Stimulated activated CD4-positive, alpha-beta T cell treated with anti-CD3 and anti-CD28 coated beads, Interleukin-1b, Interleukin-23, amount 100 ng/mL, for 1 hour (primary cell): ENCODE measurements at regions not wholly inside any gene's neighbourhood (a gene's known extent, or its start where the extent isn't known, plus 50 kb on each side); places are given as distances from the start of the nearest gene placed in this dataset.

Experiments
- DNase-seq, 2 donors: peaks; one replicate each; pipeline ENCODE4 v3.0.0-alpha.2; 2020; ENCODE audit warnings: low read depth in 2 of 2

- DNase-seq = no peak
Measured at GRCh38 chr2:236317938-236318396, 53.8 kb upstream of the ASB18 start.

GRCh38 chr2:236318401-236318800 lies 54.2 kb upstream of the ASB18 start:
- no peak for DNase-seq

- no peak for DNase-seq
Measured at GRCh38 chr2:236319036-236319435, 54.8 kb upstream of the ASB18 start.

DNA sequence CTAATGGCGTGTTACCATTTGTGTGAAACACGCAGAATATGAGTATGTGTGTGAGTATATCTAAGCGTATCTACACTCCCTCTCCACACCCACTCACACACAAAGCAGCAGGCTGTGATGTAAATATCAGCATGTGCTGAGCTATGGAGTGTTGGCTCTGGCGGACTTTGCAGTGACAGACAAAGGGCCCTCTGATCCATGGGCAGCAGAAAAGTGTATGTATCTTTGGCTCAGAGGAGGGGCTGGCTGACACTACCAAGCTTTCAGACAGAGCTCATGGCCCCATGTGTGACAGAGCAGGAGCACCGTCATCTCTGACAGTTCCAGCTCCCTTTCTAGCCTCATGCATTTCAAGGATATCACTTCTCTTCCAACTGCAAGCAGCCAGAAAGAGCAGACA lies 57.2 kb upstream of the ASB18 start:
- DNase-seq = no peak

DNA sequence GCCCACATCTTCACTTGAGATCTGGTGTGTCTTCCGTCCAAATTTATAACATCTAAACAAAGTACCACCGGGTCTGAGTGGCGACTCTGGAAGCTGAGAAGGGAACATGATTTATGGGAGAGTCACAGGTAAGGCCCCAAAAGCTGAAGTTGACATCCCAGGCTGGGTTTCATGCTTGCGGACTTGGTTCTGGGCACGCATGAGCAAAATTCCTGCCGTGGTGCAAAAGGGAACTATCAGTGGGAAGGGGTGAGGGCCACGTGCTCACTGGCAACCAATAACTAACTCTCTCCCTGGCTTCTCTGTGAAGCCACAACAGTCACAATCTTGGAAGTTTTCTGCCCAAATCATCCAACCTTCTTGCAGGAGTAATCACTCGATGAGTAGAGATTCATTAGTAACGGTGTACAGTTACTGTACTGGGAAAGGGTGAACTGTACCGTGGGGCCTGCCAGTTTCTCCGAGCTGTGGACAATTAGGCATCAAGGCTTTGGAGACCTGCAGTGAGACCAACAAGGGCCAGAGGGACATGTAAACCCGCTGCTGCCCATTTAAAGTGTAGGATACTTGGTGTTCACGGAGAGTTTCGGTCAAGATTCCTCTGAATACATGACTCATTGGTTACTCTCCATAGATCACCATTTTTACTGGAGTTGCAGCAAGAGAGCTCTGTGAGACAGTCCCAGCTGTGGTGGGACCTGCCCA lies 69.4 kb upstream of the ASB18 start:
- no peak for DNase-seq

GRCh38 chr2:236334122-236334876 lies 70.1 kb upstream of the ASB18 start:
- no peak for DNase-seq

GRCh38 chr2:236335696-236336574 lies 71.7 kb upstream of the ASB18 start:
- DNase-seq = no peak

GRCh38 chr2:236336575-236337464 lies 72.6 kb upstream of the ASB18 start:
- no peak for DNase-seq

DNA sequence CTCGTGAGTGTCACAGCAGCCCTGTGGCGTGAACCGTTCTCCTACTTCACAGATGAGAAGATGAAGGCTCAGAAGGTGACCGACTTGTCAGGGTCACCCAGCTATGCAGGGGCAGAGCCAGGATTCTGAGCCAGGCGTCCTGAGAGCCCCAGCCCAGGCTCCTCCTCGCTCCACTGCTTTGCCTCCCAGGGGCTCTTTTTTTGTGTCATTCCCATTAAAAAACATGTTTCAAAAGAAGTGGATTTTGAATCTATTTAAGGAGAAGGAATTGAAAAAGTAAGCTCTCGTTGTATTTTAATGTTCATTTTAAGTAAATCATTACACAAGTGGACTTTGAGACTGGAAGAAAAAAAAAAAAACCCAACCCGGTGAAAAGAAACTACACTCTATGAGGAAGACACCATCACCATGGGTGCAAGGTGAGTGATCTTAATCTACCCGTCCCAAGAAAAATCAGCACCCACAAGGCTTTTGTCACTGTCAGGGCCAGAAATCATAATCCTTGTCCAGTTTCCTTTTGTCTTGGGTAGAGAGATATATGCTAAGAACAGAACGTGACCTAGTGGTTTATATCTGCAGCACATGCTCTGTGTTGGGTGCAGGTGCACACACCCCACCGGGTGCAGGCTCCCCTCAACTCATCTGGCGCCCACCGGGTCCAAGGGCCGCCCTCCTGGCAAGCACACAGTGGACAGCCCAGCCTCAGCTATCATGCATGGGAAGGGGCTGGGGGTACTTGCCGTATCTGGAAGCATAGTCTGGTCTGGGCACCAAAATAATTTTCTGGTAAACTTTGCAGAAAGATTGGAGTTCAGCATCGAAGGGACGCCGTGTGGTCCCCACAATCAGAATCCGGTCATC lies 73.5 kb upstream of the ASB18 start:
- no peak for DNase-seq

GRCh38 chr2:236338495-236339184 lies 74.4 kb upstream of the ASB18 start:
- DNase-seq = no peak

- DNase-seq = no peak
Measured at GRCh38 chr2:236340251-236340650, 76.0 kb upstream of the ASB18 start.

GRCh38 chr2:236341067-236341466 lies 76.9 kb upstream of the ASB18 start:
- DNase-seq = no peak

DNA sequence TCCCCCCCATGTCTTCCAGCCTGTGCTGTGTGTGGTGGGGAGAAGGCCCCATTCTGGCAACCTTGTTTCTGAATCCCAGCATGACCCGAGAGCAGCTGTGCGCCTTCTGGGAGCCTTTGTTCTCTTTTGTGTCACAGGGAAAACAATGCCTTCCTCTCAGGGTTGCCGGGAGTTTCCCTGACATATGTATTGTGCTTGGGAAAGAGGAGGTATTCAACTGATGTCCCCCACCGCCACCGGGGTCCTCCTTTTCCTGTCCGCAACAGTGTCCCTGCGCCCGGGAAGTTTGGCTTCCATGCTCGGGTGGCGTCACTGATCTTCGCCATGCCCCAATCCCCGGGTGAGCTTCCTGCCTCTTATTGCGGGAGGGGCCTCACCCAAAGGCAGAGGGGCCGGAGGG lies 77.5 kb upstream of the ASB18 start:
- no peak for DNase-seq

DNA sequence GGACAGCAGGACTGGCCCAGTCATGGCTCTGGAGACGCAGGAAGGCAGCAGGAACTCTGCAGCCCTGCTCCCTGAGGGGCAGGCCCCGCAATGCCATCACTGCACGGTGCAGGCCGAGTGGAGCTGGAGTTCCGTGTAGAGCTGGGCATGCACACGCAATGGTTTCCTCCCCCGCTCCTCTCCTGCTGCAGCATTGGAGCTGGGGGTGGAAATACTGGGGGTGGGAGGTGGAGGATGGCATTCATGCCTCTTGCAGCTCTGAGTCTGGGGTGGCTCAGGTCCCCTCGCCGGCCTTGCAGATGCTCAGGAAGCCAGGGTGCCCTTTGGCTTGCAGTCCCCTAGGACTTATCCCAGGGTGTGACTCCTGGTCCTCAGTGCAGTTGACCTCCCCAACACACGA lies 78.3 kb upstream of the ASB18 start:
- DNase-seq = no peak

- no peak for DNase-seq
Measured at GRCh38 chr2:236342951-236343350, 78.7 kb upstream of the ASB18 start.

- peak in 1 of 2 donors; percentile 12 for DNase-seq
Measured at GRCh38 chr2:236343400-236344161, 79.4 kb upstream of the ASB18 start.

- no peak for DNase-seq
Measured at GRCh38 chr2:236344446-236344845, 80.2 kb upstream of the ASB18 start.

- no peak for DNase-seq
Measured at GRCh38 chr2:236345081-236345714, 81.0 kb upstream of the ASB18 start.
